HCT116 (cell line): ENCODE measurements at regions not wholly inside any gene's neighbourhood (a gene's known extent, or its start where the extent isn't known, plus 50 kb on each side); places are given as distances from the start of the nearest gene placed in this dataset.

Source experiments
- ATAC-seq: fragments of 200-7000 bp; cut with Tn5 transposase; 2 replicates; pipeline ENCODE4 v1.9.1; 2020; ENCODE audit warnings: mild to moderate bottlenecking, moderate library complexity
- BruUV-seq: library from RNA; stranded (reverse); fragments of 400-500 nt; replicated peaks from 2 replicates; lab custom pipeline; 2021; lab: Mats Ljungman, UMichigan
- CTCF ChIA-PET: fragments of 300-600 bp; sonication (Branson Sonifier 250); formaldehyde crosslinking; loops from one replicate; lab custom pipeline; 2021; ENCODE audit warnings: antibody characterized with exemption; lab: Charles Lee
- POLR2A ChIA-PET: fragments of 300-600, 350-600 bp; sonication (Branson Sonifier 250); formaldehyde crosslinking; loops from one replicate; lab custom pipeline; 2021; ENCODE audit warnings: antibody characterized with exemption; lab: Charles Lee
- RAD21 ChIA-PET, 2 experiments: fragments of 300-600 bp; sonication (Branson Sonifier 250); formaldehyde crosslinking; loops; one replicate each; lab custom pipeline; 2023; ENCODE audit warnings: low total read pairs in 2 of 2; ENCODE audit not compliant: uncharacterized antibody in 2 of 2, unreplicated experiment in 2 of 2, low non-redundant PET in 1 of 2; lab: Charles Lee
- DNase-seq: peaks from one replicate; pipeline ENCODE4 v3.0.0-alpha.2; 2010; ENCODE audit warnings: low read depth, low spot score
- H2AFZ ChIP-seq: fragments of 200-600 bp; shearing (Covaris generic), sonication (generic); 2 replicates; pipeline ENCODE4 v1.6.1; 2017; ENCODE audit warnings: low read depth, mixed run types, mixed read lengths, antibody characterized with exemption, low read length; ENCODE audit not compliant: poor library complexity, severe bottlenecking
- H3K27ac ChIP-seq: 2 replicates; pipeline ENCODE4 v1.5.1; 2012; ENCODE audit warnings: low read depth, low read length
- H3K27me3 ChIP-seq: fragments of 200-600 bp; sonication (generic); 2 replicates; pipeline ENCODE4 v1.6.1; 2016; ENCODE audit warnings: mixed run types, low read length, mixed read lengths; ENCODE audit not compliant: insufficient read depth
- H3K36me3 ChIP-seq, 2 experiments: fragments of 200-500 bp in 1 of 2; fragments of 200-600 bp in 1 of 2; sonication (Bioruptor generic) in 1 of 2; sonication (generic) in 1 of 2; 2 replicates each; pipeline versions ENCODE4 v1.5.1 to v1.6.1; 2014 to 2016; ENCODE audit warnings: low read length in 2 of 2, inconsistent platforms in 1 of 2, mixed read lengths in 1 of 2, mixed run types in 1 of 2; ENCODE audit not compliant: insufficient read depth in 2 of 2, control insufficient read depth in 1 of 2
- H3K4me1 ChIP-seq, 2 experiments: fragments of 200-600 bp in 1 of 2; sonication (generic) in 1 of 2; 2 replicates each; pipeline versions ENCODE4 v1.5.1 to v1.6.1; 2012 to 2017; ENCODE audit warnings: low read length in 2 of 2, inconsistent platforms in 1 of 2, mild to moderate bottlenecking in 1 of 2, mixed read lengths in 1 of 2, mixed run types in 1 of 2, moderate library complexity in 1 of 2; ENCODE audit not compliant: insufficient read depth in 2 of 2, control insufficient read depth in 1 of 2
- H3K4me2 ChIP-seq: fragments of 200-600 bp; sonication (generic); 2 replicates; pipeline ENCODE4 v1.6.1; 2017; ENCODE audit warnings: mixed run types, low read length, mixed read lengths
- H3K4me3 ChIP-seq, 2 experiments: fragments of 200-600 bp in 1 of 2; sonication (generic) in 1 of 2; replicated peaks in 1 of 2; 2 replicates each; pipeline ENCODE4 v1.5.1; 2011 to 2016; ENCODE audit warnings: low read length in 2 of 2, control low read depth in 1 of 2, low read depth in 1 of 2, mild to moderate bottlenecking in 1 of 2, mixed read lengths in 1 of 2, mixed run types in 1 of 2
- H3K79me2 ChIP-seq: fragments of 200-600 bp; sonication (generic); 2 replicates; pipeline ENCODE4 v1.6.1; 2017; ENCODE audit warnings: mild to moderate bottlenecking, mixed run types, low read length, moderate library complexity, mixed read lengths; ENCODE audit not compliant: insufficient read depth
- H3K9ac ChIP-seq: fragments of 200-600 bp; sonication (generic); 2 replicates; pipeline ENCODE4 v1.6.1; 2016; ENCODE audit warnings: low read length, mixed read lengths
- H3K9me2 ChIP-seq: fragments of 200-600 bp; sonication (generic), shearing (Covaris generic); 2 replicates; pipeline ENCODE4 v1.6.1; 2017; ENCODE audit warnings: mixed run types, mild to moderate bottlenecking, moderate library complexity; ENCODE audit not compliant: insufficient read depth
- H3K9me3 ChIP-seq, 2 experiments: fragments of 200-500 bp in 1 of 2; fragments of 200-600 bp in 1 of 2; sonication (Bioruptor generic) in 1 of 2; sonication (generic) in 1 of 2; 2 replicates each; pipeline ENCODE4 v1.6.1; 2014 to 2017; ENCODE audit warnings: low read length in 2 of 2, mixed read lengths in 2 of 2, inconsistent platforms in 1 of 2, low read depth in 1 of 2, mild to moderate bottlenecking in 1 of 2, mixed run types in 1 of 2, moderate library complexity in 1 of 2; ENCODE audit not compliant: control insufficient read depth in 1 of 2, insufficient read depth in 1 of 2
- H4K20me1 ChIP-seq: fragments of 200-600 bp; sonication (generic), shearing (Covaris generic); 2 replicates; pipeline ENCODE4 v1.6.1; 2017; ENCODE audit warnings: mixed run types, mild to moderate bottlenecking, moderate library complexity; ENCODE audit not compliant: insufficient read depth
- CBX3 ChIP-seq: IDR thresholded peaks from 2 replicates; pipeline ENCODE4 v1.6.1; 2012; ENCODE audit warnings: low read depth
- EGR1 ChIP-seq: IDR thresholded peaks from 2 replicates; pipeline ENCODE4 v1.6.1; 2012; ENCODE audit warnings: low read depth
- ELF1 ChIP-seq: IDR thresholded peaks from 2 replicates; pipeline ENCODE4 v1.6.1; 2012; ENCODE audit warnings: low read depth, borderline replicate concordance
- EZH2 ChIP-seq: fragments of 200-600 bp; sonication (generic); IDR thresholded peaks from 2 replicates; pipeline ENCODE4 v1.6.1; 2017; ENCODE audit warnings: antibody characterized with exemption, mixed run types
- EZH2phosphoT487 ChIP-seq: fragments of 200-600 bp; IDR thresholded peaks from 2 replicates; pipeline ENCODE4 v1.6.1; 2018; ENCODE audit warnings: antibody characterized with exemption, borderline replicate concordance
- FOSL1 ChIP-seq: IDR thresholded peaks from 2 replicates; pipeline ENCODE4 v1.6.1; 2012; ENCODE audit warnings: low read depth
- JUND ChIP-seq: IDR thresholded peaks from 2 replicates; pipeline ENCODE4 v1.6.1; 2012
- MAX ChIP-seq: IDR thresholded peaks from 2 replicates; pipeline ENCODE4 v1.6.1; 2012
- POLR2AphosphoS5 ChIP-seq: IDR thresholded peaks from 2 replicates; pipeline ENCODE4 v1.6.1; 2011; ENCODE audit warnings: mild to moderate bottlenecking, low read depth, low read length, moderate library complexity
- RAD21 ChIP-seq: IDR thresholded peaks from 2 replicates; pipeline ENCODE4 v1.6.1; 2012; ENCODE audit warnings: low read depth, mild to moderate bottlenecking
- SIN3A ChIP-seq: IDR thresholded peaks from 2 replicates; pipeline ENCODE4 v1.6.1; 2012; ENCODE audit warnings: low read depth
- SRF ChIP-seq: IDR thresholded peaks from 2 replicates; pipeline ENCODE4 v1.6.1; 2012; ENCODE audit warnings: low read depth
- TCF7L2 ChIP-seq: IDR thresholded peaks from 2 replicates; pipeline ENCODE4 v1.7.0; 2011; ENCODE audit warnings: borderline replicate concordance, inconsistent platforms; ENCODE audit not compliant: insufficient read depth, insufficient read length; ENCODE audit errors: extremely low read depth
- YY1 ChIP-seq: IDR thresholded peaks from 2 replicates; pipeline ENCODE4 v1.6.1; 2011; ENCODE audit warnings: low read length, low read depth, moderate library complexity, mild to moderate bottlenecking; ENCODE audit not compliant: insufficient replicate concordance; ENCODE audit errors: extremely low read depth
- ZFX ChIP-seq: fragments of 450-650 bp; IDR thresholded peaks from 2 replicates; pipeline ENCODE4 v1.6.1; 2017
- ZNF274 ChIP-seq: fragments of 200-500 bp; sonication (Bioruptor generic); IDR thresholded peaks from 2 replicates; pipeline ENCODE4 v1.6.1; 2014; ENCODE audit warnings: mild to moderate bottlenecking, low read depth, low read length, inconsistent platforms
- intact Hi-C: fragments of 100-400 bp; cut with micrococcal nuclease; formaldehyde crosslinking; loops from 2 replicates; pipeline ENCODE4 v1.10.0; 2022
- TF ChIP-seq, protein P1 (sequence below): IDR thresholded peaks from 2 replicates; pipeline ENCODE4 v1.6.1; 2012; ENCODE audit warnings: low read depth

DNA sequence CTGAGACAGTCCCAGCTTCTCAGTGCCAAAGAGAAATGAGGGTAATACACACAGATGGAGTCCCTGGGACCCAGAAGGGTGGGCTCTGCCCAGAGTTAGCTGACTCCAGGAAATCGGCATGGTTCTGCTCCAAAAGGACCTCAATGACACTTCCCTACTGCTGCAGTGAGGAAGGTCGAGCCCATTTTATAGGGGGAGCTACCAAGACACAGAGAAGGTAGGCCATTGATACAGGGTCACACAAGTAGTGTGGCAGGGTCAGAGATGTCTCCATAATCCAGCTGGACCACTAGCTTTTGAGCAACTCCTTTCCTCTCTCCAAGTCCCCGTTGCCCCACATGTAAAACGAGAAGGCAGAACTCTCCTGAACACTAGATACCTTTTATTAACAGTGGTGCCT lies 276.9 kb downstream of the MYCN start (continued):
- TF ChIP-seq, protein P1, sequence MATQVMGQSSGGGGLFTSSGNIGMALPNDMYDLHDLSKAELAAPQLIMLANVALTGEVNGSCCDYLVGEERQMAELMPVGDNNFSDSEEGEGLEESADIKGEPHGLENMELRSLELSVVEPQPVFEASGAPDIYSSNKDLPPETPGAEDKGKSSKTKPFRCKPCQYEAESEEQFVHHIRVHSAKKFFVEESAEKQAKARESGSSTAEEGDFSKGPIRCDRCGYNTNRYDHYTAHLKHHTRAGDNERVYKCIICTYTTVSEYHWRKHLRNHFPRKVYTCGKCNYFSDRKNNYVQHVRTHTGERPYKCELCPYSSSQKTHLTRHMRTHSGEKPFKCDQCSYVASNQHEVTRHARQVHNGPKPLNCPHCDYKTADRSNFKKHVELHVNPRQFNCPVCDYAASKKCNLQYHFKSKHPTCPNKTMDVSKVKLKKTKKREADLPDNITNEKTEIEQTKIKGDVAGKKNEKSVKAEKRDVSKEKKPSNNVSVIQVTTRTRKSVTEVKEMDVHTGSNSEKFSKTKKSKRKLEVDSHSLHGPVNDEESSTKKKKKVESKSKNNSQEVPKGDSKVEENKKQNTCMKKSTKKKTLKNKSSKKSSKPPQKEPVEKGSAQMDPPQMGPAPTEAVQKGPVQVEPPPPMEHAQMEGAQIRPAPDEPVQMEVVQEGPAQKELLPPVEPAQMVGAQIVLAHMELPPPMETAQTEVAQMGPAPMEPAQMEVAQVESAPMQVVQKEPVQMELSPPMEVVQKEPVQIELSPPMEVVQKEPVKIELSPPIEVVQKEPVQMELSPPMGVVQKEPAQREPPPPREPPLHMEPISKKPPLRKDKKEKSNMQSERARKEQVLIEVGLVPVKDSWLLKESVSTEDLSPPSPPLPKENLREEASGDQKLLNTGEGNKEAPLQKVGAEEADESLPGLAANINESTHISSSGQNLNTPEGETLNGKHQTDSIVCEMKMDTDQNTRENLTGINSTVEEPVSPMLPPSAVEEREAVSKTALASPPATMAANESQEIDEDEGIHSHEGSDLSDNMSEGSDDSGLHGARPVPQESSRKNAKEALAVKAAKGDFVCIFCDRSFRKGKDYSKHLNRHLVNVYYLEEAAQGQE = no peak
- no peak for TF ChIP-seq FOSL1
- no peak for TF ChIP-seq SRF
- TF ChIP-seq SIN3A = no peak
- TF ChIP-seq POLR2AphosphoS5 = no peak
- no peak for TF ChIP-seq EZH2phosphoT487

GRCh38 chr2:16216558-16216945 lies 276.2 kb downstream of the MYCN start:
- Histone ChIP-seq H3K4me1 (no peaks in the 10 kb centered on the region), H3K4me2 (no peak overlapping the region), H4K20me1 (no peaks in the 10 kb centered on the region), H3K9ac (no peak overlapping the region), H3K36me3 (no peaks in the 10 kb centered on the region), H3K4me3 (no peak overlapping the region), H3K27ac (no peak overlapping the region), H3K79me2 (no peaks in the 10 kb centered on the region), H3K9me3 (no peaks in the 10 kb centered on the region), H3K27me3 (no peaks in the 10 kb centered on the region; the same call in 1 of the 2 replicates), H3K9me2 (no peaks in the 10 kb centered on the region), H2AFZ (no peak overlapping the region)
- DNase-seq (no peak), ATAC-seq (no peak)
- intact Hi-C loops = no loop called here
- RAD21 ChIA-PET = no interaction called here
- BruUV-seq = no TSS peak
- TF ChIP-seq TCF7L2 = no peak
- no peak for TF ChIP-seq MAX
- TF ChIP-seq, protein P1 = no peak
- no peak for TF ChIP-seq ELF1
- no peak for TF ChIP-seq RAD21
- TF ChIP-seq EZH2 = no peak
- no peak for TF ChIP-seq CBX3
- no peak for TF ChIP-seq ZNF274
- no peak for TF ChIP-seq EGR1
- no peak for TF ChIP-seq ZFX
- no peak for TF ChIP-seq EZH2phosphoT487
- TF ChIP-seq JUND = no peak
- no peak for TF ChIP-seq POLR2AphosphoS5
- no peak for TF ChIP-seq YY1
- POLR2A ChIA-PET = no interaction called here
- CTCF ChIA-PET = no interaction called here
